K562 (cell line): ENCODE measurements at regions not wholly inside any gene's neighbourhood (a gene's known extent, or its start where the extent isn't known, plus 50 kb on each side); places are given as distances from the start of the nearest gene placed in this dataset.

Experiments used
- ATAC-seq: fragments of 200-7000 bp; cut with Tn5 transposase; 3 replicates; pipeline ENCODE4 v1.9.1; 2020; ENCODE audit warnings: moderate library complexity
- BruUV-seq: library from RNA; stranded (reverse); fragments of 400-500 nt; replicated peaks from 2 replicates; lab custom pipeline; 2021; lab: Mats Ljungman, UMichigan
- CTCF ChIA-PET: fragments of 300-600 bp; formaldehyde crosslinking; extraction: SDS; loops from one replicate; lab custom pipeline; 2021; ENCODE audit warnings: low intra/inter-chr PET ratio; lab: Yijun Ruan, JAX
- POLR2A ChIA-PET: fragments of 300-600, 350-650 bp; sonication (Branson Sonifier 250); formaldehyde crosslinking; extraction: SDS; loops from one replicate; lab custom pipeline; 2021; ENCODE audit warnings: antibody characterized with exemption, inconsistent platforms; lab: Yijun Ruan, JAX
- DNase-seq, 4 experiments: peaks; one replicate each; pipeline versions ENCODE4 v3.0.0 to v3.0.0-alpha.2; 2011 to 2018; ENCODE audit warnings: low spot score in 3 of 4, mixed read lengths in 3 of 4; ENCODE audit errors: extremely low read depth in 1 of 4
- FAIRE-seq: peaks from 2 replicates; lab custom pipeline; 2011; peaks lifted over from hg19 to GRCh38; lab: Jason Lieb, UNC
- H2AFZ ChIP-seq: 2 replicates; pipeline ENCODE4 v1.6.0; 2011; ENCODE audit warnings: low read depth, low read length, control low read depth, inconsistent platforms
- H3K27ac ChIP-seq: fragments of 200-600 bp; 3 replicates; pipeline ENCODE4 v1.8.0; 2011; ENCODE audit warnings: low read depth, mild to moderate bottlenecking, control low read depth, inconsistent platforms, low read length, moderate library complexity, mixed read lengths; ENCODE audit errors: extremely low read depth
- H3K27me3 ChIP-seq, 2 experiments: fragments of 300-600 bp in 1 of 2; 2 replicates in 1 of 2; 3 replicates in 1 of 2; pipeline versions ENCODE4 v1.6.0 to v1.8.0; 2011; ENCODE audit warnings: inconsistent platforms in 2 of 2, low read length in 2 of 2, mild to moderate bottlenecking in 1 of 2, mixed read lengths in 1 of 2, moderate library complexity in 1 of 2; ENCODE audit not compliant: control insufficient read depth in 2 of 2, insufficient read depth in 2 of 2
- H3K36me3 ChIP-seq: fragments of 300-600 bp; 3 replicates; pipeline ENCODE4 v1.8.0; 2011; ENCODE audit warnings: mild to moderate bottlenecking, low read length, inconsistent platforms; ENCODE audit not compliant: control insufficient read depth, insufficient read depth
- H3K4me1 ChIP-seq, 2 experiments: fragments of 200-600 bp in 1 of 2; replicated peaks in 1 of 2; 2 replicates in 1 of 2; 3 replicates in 1 of 2; pipeline versions ENCODE4 v1.5.1 to v1.8.0; 2011; ENCODE audit warnings: inconsistent platforms in 2 of 2, low read length in 2 of 2, mild to moderate bottlenecking in 1 of 2, mixed read lengths in 1 of 2, moderate library complexity in 1 of 2; ENCODE audit not compliant: control insufficient read depth in 2 of 2, insufficient read depth in 2 of 2
- H3K4me2 ChIP-seq: 2 replicates; pipeline ENCODE4 v1.6.1; 2011; ENCODE audit warnings: low read length, control low read depth, inconsistent platforms, mixed read lengths; ENCODE audit not compliant: insufficient read depth
- H3K4me3 ChIP-seq: fragments of 200-600 bp; sonication (generic), shearing (Covaris generic); 2 replicates; pipeline ENCODE4 v1.5.1; 2016; ENCODE audit warnings: control low read depth, inconsistent platforms
- H3K79me2 ChIP-seq: fragments of 200-600 bp; 3 replicates; pipeline ENCODE4 v1.8.0; 2011; ENCODE audit warnings: low read length, inconsistent platforms; ENCODE audit not compliant: control insufficient read depth, insufficient read depth
- H3K9ac ChIP-seq, 2 experiments: 2 replicates each; pipeline versions ENCODE4 v1.6.0 to v1.6.1; 2011; ENCODE audit warnings: low read depth in 2 of 2, low read length in 2 of 2, control low read depth in 1 of 2, inconsistent platforms in 1 of 2, mild to moderate bottlenecking in 1 of 2, mixed read lengths in 1 of 2; ENCODE audit not compliant: insufficient read depth in 1 of 2
- H3K9me1 ChIP-seq: one replicate; pipeline ENCODE4 v1.6.0; 2011; ENCODE audit warnings: inconsistent platforms, mild to moderate bottlenecking, low read length, moderate library complexity; ENCODE audit not compliant: control insufficient read depth, insufficient read depth
- H3K9me3 ChIP-seq: replicated peaks from 2 replicates; pipeline ENCODE4 v1.5.1; 2011; ENCODE audit warnings: low read depth, low read length, inconsistent platforms; ENCODE audit not compliant: control insufficient read depth, insufficient read depth
- H4K20me1 ChIP-seq: replicated peaks from 2 replicates; pipeline ENCODE4 v1.6.1; 2011; ENCODE audit warnings: low read length, inconsistent platforms, mixed read lengths; ENCODE audit not compliant: control insufficient read depth, insufficient read depth
- CTBP1 ChIP-seq: fragments of 450-650 bp; IDR thresholded peaks from 2 replicates; pipeline ENCODE4 v1.6.1; 2016; ENCODE audit warnings: borderline replicate concordance
- FIP1L1 ChIP-seq: fragments of 200-400 bp; formaldehyde crosslinking; IDR thresholded peaks from 2 replicates; pipeline ENCODE4 v1.6.1; 2018; ENCODE audit warnings: mild to moderate bottlenecking, low read depth, low read length; ENCODE audit not compliant: poor library complexity, severe bottlenecking
- MAFG ChIP-seq: fragments of 450-650 bp; conservative IDR thresholded peaks from 2 replicates; pipeline ENCODE4 v1.6.1; 2016; ENCODE audit warnings: missing genetic modification characterization, missing compliant biosample characterization
- NCOA2 ChIP-seq, 2 experiments: fragments of 450-650 bp; IDR thresholded peaks; 2 replicates each; pipeline ENCODE4 v1.6.1; 2018; ENCODE audit warnings: mild to moderate bottlenecking in 2 of 2, moderate library complexity in 1 of 2; ENCODE audit not compliant: partially characterized antibody in 2 of 2
- PCBP1 ChIP-seq: fragments of 200-400 bp; formaldehyde crosslinking; IDR thresholded peaks from 2 replicates; pipeline ENCODE4 v1.6.1; 2018; ENCODE audit warnings: mild to moderate bottlenecking, low read depth, low read length; ENCODE audit not compliant: poor library complexity, severe bottlenecking
- TAL1 ChIP-seq: fragments of 450-650 bp; IDR thresholded peaks from 2 replicates; pipeline ENCODE4 v1.6.1; 2016; ENCODE audit warnings: mild to moderate bottlenecking
- ZNF41 ChIP-seq: fragments of 250-450 bp; sonication (Bioruptor Pico); conservative IDR thresholded peaks from 2 replicates; pipeline ENCODE4 v1.4.0; 2020; ENCODE audit warnings: mild to moderate bottlenecking
- WGBS: fragments of 100-300 bp; shearing (Covaris generic); methylation state at CpG from one replicate; pipeline ENCODE4 v1.1.6; 2016; ENCODE audit warnings: low coverage, mixed read lengths; ENCODE audit not compliant: insufficient coverage; ENCODE audit errors: missing lambda C conversion rate; 5-methylcytosine and 5-hydroxymethylcytosine counted together
- in situ Hi-C: fragments of 300-500 bp; cut with MboI; formaldehyde crosslinking; loops from 4 replicates; pipeline ENCODE4 v1.15.0; 2018; ENCODE audit warnings: inconsistent platforms, mixed read lengths
- intact Hi-C: fragments of 100-400 bp; cut with micrococcal nuclease; formaldehyde crosslinking; loops from 2 replicates; pipeline ENCODE4 v1.14.2; 2022
- TF ChIP-seq, protein P1 (sequence below), 2 experiments: IDR thresholded peaks; 2 replicates each; pipeline ENCODE4 v1.6.1; 2011; ENCODE audit warnings: borderline replicate concordance in 1 of 2, control low read depth in 1 of 2, low read depth in 1 of 2, low read length in 1 of 2, mild to moderate bottlenecking in 1 of 2, mixed read lengths in 1 of 2, moderate library complexity in 1 of 2; ENCODE audit not compliant: insufficient read depth in 1 of 2, insufficient read length in 1 of 2, poor library complexity in 1 of 2, severe bottlenecking in 1 of 2; ENCODE audit errors: extremely low read depth in 1 of 2
- TF ChIP-seq, protein P2 (sequence below): fragments of 450-650 bp; IDR thresholded peaks from 2 replicates; pipeline ENCODE4 v1.7.0; 2016; ENCODE audit warnings: borderline replicate concordance

DNA sequence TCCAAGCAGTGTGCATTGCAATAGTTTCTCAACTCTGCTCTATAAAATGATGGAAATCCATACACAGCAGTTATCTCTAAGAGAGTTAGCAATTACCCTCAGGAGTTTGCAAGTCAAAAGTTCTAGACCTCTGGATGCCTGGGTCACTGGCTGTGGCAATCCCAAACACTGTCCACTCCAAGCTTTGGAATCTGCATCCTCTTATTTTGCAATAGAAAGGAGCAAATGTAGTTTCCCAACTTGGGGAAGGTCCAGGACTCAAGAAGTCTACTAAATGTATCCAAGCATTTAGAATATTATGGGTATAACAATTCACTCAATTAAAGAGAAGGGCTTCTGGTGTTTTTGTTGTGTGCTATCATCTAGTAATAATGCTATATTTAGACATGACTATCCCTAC lies 131.3 kb upstream of the NRP1 start:
- H4K20me1 ChIP-seq, result no peaks in the 10 kb centered on the region
- H3K36me3 ChIP-seq, result no peaks in the 10 kb centered on the region
- ChIA-PET POLR2A (interaction anchor here (0.7 kb wide), 1 partner anchor 1080 kb away, joined by 3 read pairs; no protein-coding TSS in a partner anchor), CTCF (no interaction called here)
- no peak for ATAC-seq
- DNase-seq, result no peak
- H3K27ac ChIP-seq, result no peak overlapping the region
- H3K9ac ChIP-seq, result no peak overlapping the region
- no peaks in the 10 kb centered on the region for H3K4me1 ChIP-seq
- H3K27me3 ChIP-seq, result no peaks in the 10 kb centered on the region
- no peaks in the 10 kb centered on the region for H3K79me2 ChIP-seq
- no peak overlapping the region for H3K4me3 ChIP-seq
- no peak overlapping the region for H3K4me2 ChIP-seq
- in situ Hi-C loops, result no loop called here
- FAIRE-seq, result no peak
- H2AFZ ChIP-seq, result no peak overlapping the region
- no peak for TF ChIP-seq CTBP1
- no peak for TF ChIP-seq TAL1
- BruUV-seq, result no TSS peak
- no peaks in the 10 kb centered on the region for H3K9me3 ChIP-seq
- no peaks in the 10 kb centered on the region for H3K9me1 ChIP-seq
- intact Hi-C loops, result no loop called here

DNA sequence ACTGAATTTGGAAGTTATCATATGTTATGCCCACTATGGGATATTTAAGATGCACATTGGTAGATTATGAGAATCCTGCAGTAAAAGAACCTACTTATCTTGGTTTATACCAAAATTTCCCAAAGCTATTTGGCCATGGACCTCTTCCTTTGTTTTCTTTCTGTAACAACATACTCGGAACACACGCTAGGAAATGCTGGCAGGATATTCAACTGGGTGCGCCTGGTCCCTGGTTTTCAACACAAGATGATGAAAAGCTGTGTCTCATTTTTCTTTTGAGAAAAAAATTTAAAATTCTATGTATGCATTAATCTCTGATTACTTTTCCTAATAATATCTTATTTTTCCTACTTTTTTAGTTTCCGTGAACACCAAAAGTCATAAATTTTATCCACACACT lies 128.5 kb upstream of the NRP1 start:
- BruUV-seq, result no TSS peak
- CTCF ChIA-PET, result no interaction called here
- Histone ChIP-seq H3K9me1 (no peaks in the 10 kb centered on the region), H3K4me1 (no peaks in the 10 kb centered on the region), H3K36me3 (no peaks in the 10 kb centered on the region), H2AFZ (no peak overlapping the region), H3K27ac (no peak overlapping the region), H3K4me2 (no peak overlapping the region), H4K20me1 (no peaks in the 10 kb centered on the region), H3K79me2 (no peaks in the 10 kb centered on the region), H3K9me3 (no peaks in the 10 kb centered on the region), H3K9ac (no peak overlapping the region), H3K4me3 (no peak overlapping the region), H3K27me3 (no peaks in the 10 kb centered on the region)
- in situ Hi-C loops, result no loop called here
- POLR2A ChIA-PET, result no interaction called here
- FAIRE-seq (no peak), ATAC-seq (no peak), DNase-seq (no peak)
- TF ChIP-seq ZNF41 (CRISPR knock-in tag), result no peak
- no peak for TF ChIP-seq NCOA2 (IDR thresholded peaks at IDR 0.05; ENCODE audit: partially characterized antibody in 2 of 2)
- TF ChIP-seq MAFG (tag), result no peak
- no peak for TF ChIP-seq PCBP1
- no peak for TF ChIP-seq FIP1L1
- TF ChIP-seq, protein P1, sequence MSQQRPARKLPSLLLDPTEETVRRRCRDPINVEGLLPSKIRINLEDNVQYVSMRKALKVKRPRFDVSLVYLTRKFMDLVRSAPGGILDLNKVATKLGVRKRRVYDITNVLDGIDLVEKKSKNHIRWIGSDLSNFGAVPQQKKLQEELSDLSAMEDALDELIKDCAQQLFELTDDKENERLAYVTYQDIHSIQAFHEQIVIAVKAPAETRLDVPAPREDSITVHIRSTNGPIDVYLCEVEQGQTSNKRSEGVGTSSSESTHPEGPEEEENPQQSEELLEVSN (IDR thresholded peaks at IDR 0.05; ENCODE audit: borderline replicate concordance in 1 of 2, extremely low read depth in 1 of 2, insufficient read depth in 1 of 2, insufficient read length in 1 of 2, low read depth in 1 of 2, low read length in 1 of 2, poor library complexity in 1 of 2, severe bottlenecking in 1 of 2), result no peak
- TF ChIP-seq, protein P2, sequence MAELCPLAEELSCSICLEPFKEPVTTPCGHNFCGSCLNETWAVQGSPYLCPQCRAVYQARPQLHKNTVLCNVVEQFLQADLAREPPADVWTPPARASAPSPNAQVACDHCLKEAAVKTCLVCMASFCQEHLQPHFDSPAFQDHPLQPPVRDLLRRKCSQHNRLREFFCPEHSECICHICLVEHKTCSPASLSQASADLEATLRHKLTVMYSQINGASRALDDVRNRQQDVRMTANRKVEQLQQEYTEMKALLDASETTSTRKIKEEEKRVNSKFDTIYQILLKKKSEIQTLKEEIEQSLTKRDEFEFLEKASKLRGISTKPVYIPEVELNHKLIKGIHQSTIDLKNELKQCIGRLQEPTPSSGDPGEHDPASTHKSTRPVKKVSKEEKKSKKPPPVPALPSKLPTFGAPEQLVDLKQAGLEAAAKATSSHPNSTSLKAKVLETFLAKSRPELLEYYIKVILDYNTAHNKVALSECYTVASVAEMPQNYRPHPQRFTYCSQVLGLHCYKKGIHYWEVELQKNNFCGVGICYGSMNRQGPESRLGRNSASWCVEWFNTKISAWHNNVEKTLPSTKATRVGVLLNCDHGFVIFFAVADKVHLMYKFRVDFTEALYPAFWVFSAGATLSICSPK, result no peak
- WGBS, result 3% methylated on average over 4 of the region's 4 CpGs
- intact Hi-C loops, result no loop called here
